Stimulated activated CD8-positive, alpha-beta memory T cell treated with anti-CD3 and anti-CD28 coated beads, Interleukin-4, amount 100 ng/mL, for 48 hours (primary cell): ENCODE measurements at regions not wholly inside any gene's neighbourhood (a gene's known extent, or its start where the extent isn't known, plus 50 kb on each side); places are given as distances from the start of the nearest gene placed in this dataset.
"Not testable (repeated sequence)": the region's sequence is repeated elsewhere in the genome, so short reads cannot be mapped to it uniquely, and the experiment has no call there.

Experiments
- DNase-seq: peaks from one replicate; pipeline ENCODE4 v3.0.0-alpha.2; 2020

DNA sequence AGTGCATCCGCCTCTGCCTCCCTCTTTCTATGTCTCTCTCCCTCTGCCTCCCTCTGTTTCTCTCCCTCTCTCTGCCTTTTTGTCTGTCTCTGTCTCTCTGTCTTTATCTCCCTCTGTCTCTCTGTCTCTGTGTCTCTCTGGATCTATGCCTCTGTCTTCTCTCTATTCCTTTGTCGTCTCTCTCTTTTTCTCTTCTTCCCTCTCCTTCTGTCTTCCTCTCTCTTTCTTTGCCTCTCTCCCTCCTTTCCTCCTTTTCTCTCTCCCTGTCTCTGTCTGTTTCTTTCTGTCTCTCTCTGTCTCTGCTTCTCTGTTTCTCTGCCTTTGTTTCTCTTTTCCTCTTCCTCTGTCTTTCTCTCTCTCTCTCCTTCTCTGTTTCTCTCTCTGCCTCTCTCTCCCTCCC lies 678.8 kb upstream of the NRP1 start:
- DNase-seq = no peak

DNA sequence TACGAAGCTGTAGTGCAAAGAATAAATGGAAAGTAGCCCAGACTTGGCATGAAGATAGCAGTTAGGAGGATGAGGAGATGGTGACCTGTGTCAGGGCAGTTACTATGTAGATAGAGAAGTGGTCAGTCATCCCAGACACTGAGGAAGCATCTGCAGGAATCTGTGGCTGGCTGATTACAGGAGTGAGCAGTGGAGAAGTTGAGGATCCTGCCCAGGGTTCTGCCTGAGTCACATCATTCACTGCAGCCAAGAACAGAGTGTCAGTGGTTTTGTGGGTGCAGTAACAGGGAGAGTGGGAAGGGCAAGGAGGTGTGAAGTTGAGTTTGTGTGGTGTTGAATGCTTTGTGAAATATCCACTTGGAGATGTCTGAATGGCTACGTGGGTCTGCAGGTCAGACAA lies 676.4 kb upstream of the NRP1 start:
- DNase-seq = no peak

DNA sequence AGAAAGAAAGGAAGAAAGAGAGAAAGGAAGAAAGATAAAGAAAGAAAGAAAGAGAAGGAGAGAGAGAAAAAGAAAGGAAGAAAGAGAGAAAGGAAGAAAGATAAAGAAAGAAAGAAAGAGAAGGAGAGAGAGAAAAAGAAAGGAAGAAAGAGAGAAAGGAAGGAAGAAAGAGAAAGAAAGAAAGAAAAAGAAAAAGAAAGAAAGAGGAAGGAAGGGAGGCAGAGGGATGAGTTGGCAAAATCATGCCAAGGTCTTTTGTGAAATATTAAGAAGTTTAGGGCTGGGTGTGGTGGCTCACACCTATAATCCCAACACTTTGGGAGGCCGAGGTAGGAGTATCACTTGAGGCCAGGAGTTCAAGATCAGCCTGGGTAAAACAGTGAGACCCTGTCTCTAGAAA lies 675.8 kb upstream of the NRP1 start:
- DNase-seq = not testable (repeated sequence)

DNA sequence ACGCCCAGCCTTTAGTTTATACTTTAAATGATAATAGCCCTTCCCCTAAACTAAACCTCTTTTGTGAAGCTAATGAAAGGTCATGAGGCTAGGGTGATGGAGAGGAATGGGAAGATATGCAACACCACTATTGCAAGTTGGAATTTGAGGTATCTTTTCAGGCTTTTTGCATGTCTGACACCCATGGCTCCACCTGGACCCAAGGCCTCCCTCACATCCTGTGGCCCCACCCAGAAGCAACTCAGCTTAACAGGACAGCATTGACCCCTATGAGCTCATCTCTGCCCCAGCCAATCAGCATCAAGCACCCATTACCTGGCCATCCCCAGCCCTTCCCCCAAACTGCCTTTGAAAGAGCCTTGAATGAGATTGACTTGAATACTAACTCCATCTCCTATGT lies 674.2 kb upstream of the NRP1 start:
- no peak for DNase-seq

DNA sequence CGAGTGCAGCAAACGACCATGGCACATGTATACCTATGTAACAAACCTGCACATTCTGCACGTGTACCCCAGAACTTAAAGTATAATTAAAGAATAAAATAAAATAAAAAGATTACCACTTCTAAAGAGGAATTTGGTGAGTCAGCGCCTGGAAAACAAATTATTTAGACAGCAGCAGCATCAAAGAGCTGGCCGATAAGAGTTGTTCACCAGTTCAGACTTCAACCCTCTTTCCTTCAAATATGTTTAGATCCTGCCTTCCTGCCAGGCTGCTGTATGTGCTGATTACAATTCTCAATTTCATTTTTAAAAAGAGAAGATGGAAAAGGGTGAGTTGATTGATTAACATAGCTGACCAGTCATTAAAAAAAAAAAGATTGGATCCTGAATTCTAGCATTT lies 672.0 kb upstream of the NRP1 start:
- DNase-seq = no peak

GRCh38 chr10:34003561-34003960 lies 669.1 kb upstream of the NRP1 start:
- DNase-seq = no peak

GRCh38 chr10:34002896-34003295 lies 668.4 kb upstream of the NRP1 start:
- DNase-seq = no peak

DNA sequence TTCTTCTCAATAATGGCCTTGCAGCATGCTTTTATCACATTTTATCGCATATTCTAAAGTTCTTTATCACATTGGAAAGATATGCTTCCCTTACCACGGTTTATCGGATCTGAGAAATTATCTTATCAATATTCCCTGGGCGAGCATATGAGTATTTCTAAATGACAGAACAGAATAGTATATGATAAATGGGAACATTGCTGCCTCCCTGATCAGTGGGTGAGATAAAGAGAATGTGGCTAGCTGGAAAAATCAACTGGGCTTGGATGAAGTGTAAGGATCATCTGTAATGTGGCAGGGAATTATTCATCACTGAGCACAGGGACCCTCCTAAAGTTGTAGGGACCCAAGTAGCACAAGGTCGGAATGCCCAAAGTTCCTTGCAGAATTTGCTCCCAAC lies 667.4 kb upstream of the NRP1 start:
- no peak for DNase-seq

- DNase-seq = no peak
Measured at GRCh38 chr10:34001087-34001580, 666.7 kb upstream of the NRP1 start.

DNA sequence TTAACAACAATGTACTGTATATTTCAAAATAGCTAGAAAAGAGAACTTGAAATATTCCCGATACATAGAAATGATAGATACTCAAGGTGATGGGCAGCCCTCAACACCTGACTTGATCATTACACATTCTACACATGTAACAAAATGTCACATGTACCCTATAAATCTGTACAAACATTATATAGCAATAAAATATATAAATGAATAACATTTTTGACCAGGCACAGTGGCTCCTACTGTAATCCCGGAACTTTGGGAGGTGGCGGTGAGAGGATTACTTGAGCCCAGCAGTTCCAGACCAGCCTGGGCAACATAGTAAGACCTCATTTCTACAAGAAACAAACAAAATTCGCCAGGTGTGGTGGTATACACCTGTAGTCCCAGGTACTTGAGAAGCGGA lies 659.5 kb upstream of the NRP1 start:
- DNase-seq = no peak

DNA sequence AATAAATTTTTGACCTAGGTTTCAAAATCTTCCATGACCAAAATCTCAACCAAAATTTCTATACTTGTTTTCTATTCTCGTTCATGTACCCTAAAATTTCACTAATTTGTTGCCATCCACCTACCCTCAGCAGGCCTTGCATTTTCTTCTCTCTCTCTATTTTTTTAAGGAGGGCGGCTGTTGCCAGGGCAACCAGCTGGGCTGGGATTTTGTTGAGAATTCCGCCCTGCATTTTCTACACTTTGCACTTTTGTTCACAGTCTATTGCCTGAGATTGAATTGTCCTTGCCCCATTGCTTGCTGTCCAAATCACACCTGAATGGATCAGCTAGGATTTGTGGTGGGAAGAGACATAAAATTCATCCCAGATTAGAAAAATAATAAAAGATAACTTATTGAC lies 657.5 kb upstream of the NRP1 start:
- DNase-seq = no peak

DNA sequence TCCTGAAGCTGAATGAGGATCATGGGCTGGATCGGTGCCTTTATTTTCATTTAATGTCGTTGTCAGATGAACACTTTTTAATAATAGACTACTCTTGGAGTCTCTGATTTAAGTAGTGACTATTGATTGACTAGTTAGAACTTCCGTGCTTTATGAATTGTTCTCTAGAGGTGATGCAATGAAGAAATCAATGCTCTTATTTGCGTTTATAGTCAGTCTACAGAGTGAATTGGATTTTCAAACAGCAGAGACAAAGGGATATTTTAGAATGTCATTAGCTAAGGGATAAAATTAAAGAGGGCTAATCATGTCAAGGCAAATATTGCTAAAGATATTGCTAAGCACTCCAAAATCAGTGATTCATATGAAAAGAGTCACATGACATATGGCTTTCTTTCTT lies 652.0 kb upstream of the NRP1 start:
- DNase-seq = no peak

GRCh38 chr10:33986016-33986415 lies 651.5 kb upstream of the NRP1 start:
- DNase-seq = no peak

- no peak for DNase-seq
Measured at GRCh38 chr10:33982995-33983394, 648.5 kb upstream of the NRP1 start.

GRCh38 chr10:33981301-33981700 lies 646.8 kb upstream of the NRP1 start:
- DNase-seq = no peak

DNA sequence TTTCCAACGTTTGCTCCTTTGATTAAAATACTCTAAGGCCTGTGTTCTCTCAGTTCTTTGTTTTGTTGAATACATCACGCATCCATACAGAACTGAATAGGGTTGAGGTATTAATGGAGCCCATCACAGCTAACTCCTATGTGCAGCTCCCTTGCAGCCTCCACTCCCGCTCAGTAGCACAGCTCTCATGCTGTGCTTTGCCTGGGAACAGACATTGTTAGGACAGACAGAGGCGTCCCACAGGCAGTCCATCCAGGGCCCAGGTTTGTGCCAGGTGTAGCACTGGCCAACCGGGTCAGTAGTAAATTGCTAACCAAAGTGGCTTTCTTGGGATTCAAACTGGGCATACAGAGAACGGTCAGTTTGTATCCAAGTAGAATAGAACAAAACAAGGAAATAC lies 644.7 kb upstream of the NRP1 start:
- DNase-seq = no peak

DNA sequence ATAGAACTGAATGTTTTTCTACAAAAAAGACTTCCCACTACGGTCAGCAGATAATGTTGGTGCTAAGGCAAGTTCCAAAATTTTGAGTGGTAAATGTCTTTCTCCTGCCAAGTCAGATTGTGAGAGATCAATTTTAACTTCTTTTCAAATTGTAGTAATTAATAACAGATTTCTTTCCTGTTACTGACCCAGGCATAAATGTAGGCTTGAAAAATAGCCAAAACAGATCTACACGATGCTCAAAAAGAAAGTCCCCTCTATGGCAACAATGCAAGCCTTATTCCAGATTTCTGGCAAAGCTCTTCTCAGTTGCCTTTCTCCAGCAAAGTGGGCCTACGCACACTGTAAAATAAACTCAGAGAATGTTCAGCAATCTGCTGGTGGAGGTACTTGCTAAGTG lies 641.0 kb upstream of the NRP1 start:
- no peak for DNase-seq

DNA sequence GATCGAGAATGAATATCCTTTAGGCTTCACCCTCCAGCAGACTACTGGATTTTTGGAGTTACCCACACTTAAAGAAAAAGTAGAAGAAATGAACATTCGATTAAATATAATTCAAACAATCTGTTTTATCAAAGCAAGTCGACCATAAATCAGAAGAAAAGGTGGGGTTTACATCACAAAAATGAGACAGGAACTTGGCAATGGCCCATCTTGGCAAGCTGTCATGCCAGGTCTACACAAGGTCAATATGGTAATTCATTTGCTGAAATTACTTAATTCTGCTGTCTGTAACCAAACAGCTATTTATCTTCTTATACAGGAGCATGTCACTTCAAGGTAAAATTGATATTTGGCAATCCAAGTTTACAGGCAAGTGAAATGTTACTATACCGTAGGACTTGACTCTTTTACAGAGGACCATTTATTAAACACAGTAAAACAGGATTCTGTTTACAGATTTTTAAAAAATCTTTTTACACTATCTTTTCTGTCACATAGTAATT lies 640.6 kb upstream of the NRP1 start:
- no peak for DNase-seq

DNA sequence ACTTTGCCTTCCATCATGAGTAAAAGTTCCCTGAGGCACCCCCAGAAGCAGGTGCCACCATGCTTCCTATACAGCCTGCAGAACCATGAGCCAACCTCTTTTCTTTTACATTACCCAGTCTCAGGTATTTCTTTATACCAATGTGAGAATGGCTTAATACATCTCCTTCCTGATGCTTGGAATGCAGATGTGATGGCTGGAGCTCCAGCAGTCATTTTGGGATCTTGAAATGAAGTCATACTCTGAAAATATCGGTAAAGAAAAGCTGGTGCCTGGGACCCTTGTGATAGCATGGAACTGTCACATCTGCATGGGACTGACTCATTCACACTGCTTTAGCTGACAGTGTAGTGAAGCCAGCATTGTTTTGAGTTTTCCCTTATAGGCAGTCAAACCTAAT lies 634.5 kb upstream of the NRP1 start:
- DNase-seq = no peak

- no peak for DNase-seq
Measured at GRCh38 chr10:33967606-33968120, 633.2 kb upstream of the NRP1 start.

DNA sequence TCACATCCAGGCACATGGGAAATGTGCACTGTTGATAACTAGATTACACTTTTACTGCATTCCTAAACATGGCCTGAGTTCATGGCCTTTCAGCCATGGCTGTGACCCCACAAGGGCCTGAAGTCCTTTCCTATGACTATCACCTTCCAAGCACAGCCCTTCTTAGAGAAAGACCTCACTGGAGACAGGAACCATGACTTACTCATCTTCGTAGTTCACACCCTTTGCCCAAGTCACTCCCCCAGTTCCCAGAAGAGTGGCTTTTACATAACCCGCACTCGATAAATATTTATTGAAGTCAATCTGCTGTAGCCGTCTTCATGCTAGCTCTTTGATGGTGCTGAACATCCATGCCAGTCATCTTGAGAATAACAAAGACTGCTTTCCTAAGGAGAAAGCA lies 632.5 kb upstream of the NRP1 start:
- no peak for DNase-seq

- DNase-seq = no peak
Measured at GRCh38 chr10:33965795-33966581, 631.5 kb upstream of the NRP1 start.

DNA sequence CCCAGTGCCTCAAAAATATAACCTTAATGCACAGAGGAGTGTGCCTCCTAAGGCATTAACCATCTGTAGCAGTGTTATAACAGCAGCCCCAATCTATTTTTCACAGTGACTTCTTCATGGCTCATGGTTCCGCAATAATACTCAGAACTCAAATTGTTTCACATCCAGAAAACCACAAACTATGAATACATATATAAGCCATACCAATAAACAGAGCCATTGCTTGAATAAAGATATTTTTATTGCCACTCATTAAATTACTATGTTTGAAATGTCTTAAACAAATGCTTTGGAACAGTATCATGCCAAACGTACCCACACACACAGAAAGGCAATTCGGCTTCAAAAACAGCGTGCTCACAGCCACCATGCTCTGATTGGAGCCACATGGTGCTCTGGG lies 629.3 kb upstream of the NRP1 start:
- DNase-seq = no peak

DNA sequence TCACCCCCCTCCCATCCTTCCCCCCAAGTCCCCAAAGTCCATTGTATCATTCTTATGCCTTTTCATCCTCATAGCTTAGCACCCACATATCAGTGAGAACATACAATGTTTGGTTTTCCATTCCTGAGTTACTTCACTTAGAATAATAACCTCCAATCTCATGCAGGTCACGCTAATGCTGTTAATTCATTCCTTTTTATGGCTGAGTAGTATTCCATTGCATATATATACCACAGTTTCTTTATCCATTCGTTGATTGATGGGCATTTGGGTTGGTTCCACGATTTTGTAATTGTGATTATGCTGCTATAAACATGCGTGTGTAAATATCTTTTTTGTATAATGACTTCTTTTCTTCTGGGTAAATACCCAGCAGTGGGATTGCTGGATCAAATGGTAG lies 621.9 kb upstream of the NRP1 start:
- not testable (repeated sequence) for DNase-seq

DNA sequence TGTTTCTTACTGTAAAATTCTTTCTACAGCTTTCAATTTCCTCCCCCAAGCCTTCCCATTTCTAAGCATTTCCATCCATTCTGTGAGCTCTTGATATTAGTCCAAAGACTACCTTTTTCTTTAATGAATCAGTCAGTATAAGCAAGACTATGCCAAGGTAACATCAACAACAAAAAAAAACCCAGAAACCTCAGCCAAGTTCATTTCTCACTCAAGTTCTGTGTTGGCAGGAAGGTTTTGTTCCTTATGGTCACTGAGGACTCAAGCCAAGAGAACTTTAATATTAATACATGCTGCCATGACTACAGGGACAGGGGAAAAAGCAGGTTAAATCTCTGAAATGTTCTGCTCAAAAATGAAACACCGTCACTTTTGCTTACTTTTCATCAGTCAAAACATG lies 621.2 kb upstream of the NRP1 start:
- no peak for DNase-seq
